SH-SY5Y (cell line): ENCODE measurements at regions not wholly inside any gene's neighbourhood (a gene's known extent, or its start where the extent isn't known, plus 50 kb on each side); places are given as distances from the start of the nearest gene placed in this dataset.

Experiments
- GATA2 ChIP-seq: IDR thresholded peaks from 2 replicates; pipeline ENCODE4 v1.6.1; 2011; ENCODE audit warnings: mild to moderate bottlenecking, low read depth, low read length
- GATA3 ChIP-seq: IDR thresholded peaks from 2 replicates; pipeline ENCODE4 v1.6.1; 2011; ENCODE audit warnings: low read depth, mild to moderate bottlenecking, low read length, moderate library complexity

- TF ChIP-seq GATA3, result no peak
Measured at GRCh38 chr1:60134716-60135115, 61.1 kb upstream of the C1orf87 start.

- TF ChIP-seq GATA3 (no peak), GATA2 (no peak)
Measured at GRCh38 chr1:60133848-60134247, 60.3 kb upstream of the C1orf87 start.

- no peak for TF ChIP-seq GATA2
- TF ChIP-seq GATA3, result no peak
Measured at GRCh38 chr1:60133000-60133673, 59.6 kb upstream of the C1orf87 start.

- TF ChIP-seq GATA3, result no peak
- TF ChIP-seq GATA2, result no peak
Measured at GRCh38 chr1:60132108-60132507, 58.5 kb upstream of the C1orf87 start.

GRCh38 chr1:60130703-60131102 is 57.1 kb upstream of the C1orf87 start:
- TF ChIP-seq GATA2, result no peak
- no peak for TF ChIP-seq GATA3

- TF ChIP-seq GATA2 (no peak), GATA3 (no peak)
Measured at GRCh38 chr1:60129911-60130310, 56.3 kb upstream of the C1orf87 start.

- no peak for TF ChIP-seq GATA2
- TF ChIP-seq GATA3, result no peak
Measured at GRCh38 chr1:60126723-60127122, 53.2 kb upstream of the C1orf87 start.
